Fibroblast of pulmonary artery (primary cell): ENCODE measurements at regions not wholly inside any gene's neighbourhood (a gene's known extent, or its start where the extent isn't known, plus 50 kb on each side); places are given as distances from the start of the nearest gene placed in this dataset.

ENCODE experiments used
- DNase-seq: peaks from one replicate; pipeline ENCODE4 v3.0.0-alpha.2; 2010; ENCODE audit warnings: low read depth
- H3K4me3 ChIP-seq: replicated peaks from 2 replicates; pipeline ENCODE4 v1.5.1; 2011; ENCODE audit warnings: low read depth, mild to moderate bottlenecking, control low read depth, low read length, moderate library complexity
- TF ChIP-seq, protein P1 (sequence below): IDR thresholded peaks from 2 replicates; pipeline ENCODE4 v1.5.1; 2011; ENCODE audit warnings: mild to moderate bottlenecking, control low read depth, low read length, inconsistent platforms; ENCODE audit errors: missing control alignments

- H3K4me3 ChIP-seq = no peak overlapping the region
- TF ChIP-seq, protein P1, sequence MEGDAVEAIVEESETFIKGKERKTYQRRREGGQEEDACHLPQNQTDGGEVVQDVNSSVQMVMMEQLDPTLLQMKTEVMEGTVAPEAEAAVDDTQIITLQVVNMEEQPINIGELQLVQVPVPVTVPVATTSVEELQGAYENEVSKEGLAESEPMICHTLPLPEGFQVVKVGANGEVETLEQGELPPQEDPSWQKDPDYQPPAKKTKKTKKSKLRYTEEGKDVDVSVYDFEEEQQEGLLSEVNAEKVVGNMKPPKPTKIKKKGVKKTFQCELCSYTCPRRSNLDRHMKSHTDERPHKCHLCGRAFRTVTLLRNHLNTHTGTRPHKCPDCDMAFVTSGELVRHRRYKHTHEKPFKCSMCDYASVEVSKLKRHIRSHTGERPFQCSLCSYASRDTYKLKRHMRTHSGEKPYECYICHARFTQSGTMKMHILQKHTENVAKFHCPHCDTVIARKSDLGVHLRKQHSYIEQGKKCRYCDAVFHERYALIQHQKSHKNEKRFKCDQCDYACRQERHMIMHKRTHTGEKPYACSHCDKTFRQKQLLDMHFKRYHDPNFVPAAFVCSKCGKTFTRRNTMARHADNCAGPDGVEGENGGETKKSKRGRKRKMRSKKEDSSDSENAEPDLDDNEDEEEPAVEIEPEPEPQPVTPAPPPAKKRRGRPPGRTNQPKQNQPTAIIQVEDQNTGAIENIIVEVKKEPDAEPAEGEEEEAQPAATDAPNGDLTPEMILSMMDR = no peak
- DNase-seq = no peak
Measured at GRCh38 chr14:22097586-22098292, 424.1 kb upstream of the OR4E1 start.

- no peak for DNase-seq
- H3K4me3 ChIP-seq = no peak overlapping the region
- TF ChIP-seq, protein P1 = no peak
Measured at GRCh38 chr14:22097072-22097471, 423.5 kb upstream of the OR4E1 start.

DNA sequence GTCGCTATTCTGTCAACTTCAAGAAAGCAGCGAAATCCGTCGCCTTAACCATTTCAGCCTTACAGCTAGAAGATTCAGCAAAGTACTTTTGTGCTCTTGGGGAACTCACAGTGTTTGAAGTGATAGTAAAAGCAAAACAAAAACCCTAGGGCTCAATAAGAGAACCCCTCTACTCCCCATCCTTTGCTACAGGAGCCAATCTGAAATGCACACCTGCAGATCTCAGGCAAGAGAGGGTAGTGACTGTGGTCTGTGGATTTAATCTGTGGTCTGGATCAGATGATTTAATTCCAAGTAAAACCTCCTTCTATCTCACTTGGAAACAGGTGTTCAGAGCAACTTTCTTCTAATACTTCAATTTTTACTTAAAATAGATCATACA is 422.9 kb upstream of the OR4E1 start:
- no peak overlapping the region for H3K4me3 ChIP-seq
- TF ChIP-seq, protein P1 = no peak
- DNase-seq = no peak

- DNase-seq = no peak
- H3K4me3 ChIP-seq = no peak overlapping the region
- TF ChIP-seq, protein P1 = no peak
Measured at GRCh38 chr14:22095860-22096513, 422.4 kb upstream of the OR4E1 start.

- TF ChIP-seq, protein P1 = no peak
- H3K4me3 ChIP-seq = no peak overlapping the region
Measured at GRCh38 chr14:22089940-22090339, 416.3 kb upstream of the OR4E1 start.

GRCh38 chr14:22088614-22089342 is 415.2 kb upstream of the OR4E1 start:
- TF ChIP-seq, protein P1 = no peak
- H3K4me3 ChIP-seq = no peak overlapping the region
- DNase-seq = peak; percentile 29

More at GRCh38 chr14:22089940-22090339, 416.3 kb upstream of the OR4E1 start:
- no peak for DNase-seq
